Gastroesophageal sphincter (tissue), 3 donors: ENCODE measurements at regions not wholly inside any gene's neighbourhood (a gene's known extent, or its start where the extent isn't known, plus 50 kb on each side); places are given as distances from the start of the nearest gene placed in this dataset.

ENCODE experiments used
- EP300 ChIP-seq: sonication (generic); formaldehyde crosslinking; IDR thresholded peaks from one replicate; pipeline ENCODE4 v1.6.1; 2017; ENCODE audit warnings: antibody characterized with exemption, mild to moderate bottlenecking
- POLR2A ChIP-seq, 2 donors: fragments of 450-650 bp; IDR thresholded peaks; one replicate each; pipeline ENCODE4 v1.6.1; 2017; ENCODE audit warnings: antibody characterized with exemption in 2 of 2, mild to moderate bottlenecking in 2 of 2, moderate library complexity in 1 of 2
- TF ChIP-seq, protein P1 (sequence below), 4 experiments: fragments of 200-600 bp in 2 of 4; fragments of 450-650 bp in 2 of 4; sonication (generic) in 1 of 4; IDR thresholded peaks; one replicate each; pipeline ENCODE4 v1.5.1; 2017 to 2019; ENCODE audit warnings: antibody characterized with exemption in 4 of 4, mild to moderate bottlenecking in 2 of 4, moderate library complexity in 2 of 4

- TF ChIP-seq, protein P1, sequence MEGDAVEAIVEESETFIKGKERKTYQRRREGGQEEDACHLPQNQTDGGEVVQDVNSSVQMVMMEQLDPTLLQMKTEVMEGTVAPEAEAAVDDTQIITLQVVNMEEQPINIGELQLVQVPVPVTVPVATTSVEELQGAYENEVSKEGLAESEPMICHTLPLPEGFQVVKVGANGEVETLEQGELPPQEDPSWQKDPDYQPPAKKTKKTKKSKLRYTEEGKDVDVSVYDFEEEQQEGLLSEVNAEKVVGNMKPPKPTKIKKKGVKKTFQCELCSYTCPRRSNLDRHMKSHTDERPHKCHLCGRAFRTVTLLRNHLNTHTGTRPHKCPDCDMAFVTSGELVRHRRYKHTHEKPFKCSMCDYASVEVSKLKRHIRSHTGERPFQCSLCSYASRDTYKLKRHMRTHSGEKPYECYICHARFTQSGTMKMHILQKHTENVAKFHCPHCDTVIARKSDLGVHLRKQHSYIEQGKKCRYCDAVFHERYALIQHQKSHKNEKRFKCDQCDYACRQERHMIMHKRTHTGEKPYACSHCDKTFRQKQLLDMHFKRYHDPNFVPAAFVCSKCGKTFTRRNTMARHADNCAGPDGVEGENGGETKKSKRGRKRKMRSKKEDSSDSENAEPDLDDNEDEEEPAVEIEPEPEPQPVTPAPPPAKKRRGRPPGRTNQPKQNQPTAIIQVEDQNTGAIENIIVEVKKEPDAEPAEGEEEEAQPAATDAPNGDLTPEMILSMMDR (IDR thresholded peaks at IDR 0.05), result no peak
- TF ChIP-seq POLR2A (IDR thresholded peaks at IDR 0.05) (no peak), EP300 (no peak)
These were observed 58.8 kb upstream of the C14orf132 start for GRCh38 chr14:95980402-95980801.
